T-helper 1 cell treated with Interleukin-12 subunit alpha and Interleukin-12 subunit beta and Interleukin-4 antibody, amounts not matched to agents 30 μg/mL and 1 μg/mL, for 36 hours (primary cell): ENCODE measurements at regions not wholly inside any gene's neighbourhood (a gene's known extent, or its start where the extent isn't known, plus 50 kb on each side); places are given as distances from the start of the nearest gene placed in this dataset.

Experiments used
- H3K27ac Mint-ChIP-seq: one replicate; pipeline ENCODE4 v1.8.0; 2021; ENCODE audit warnings: mild to moderate bottlenecking, mixed read lengths
- H3K27me3 Mint-ChIP-seq: one replicate; pipeline ENCODE4 v1.8.0; 2021; ENCODE audit warnings: low read depth, mixed read lengths
- H3K36me3 Mint-ChIP-seq: one replicate; pipeline ENCODE4 v1.8.0; 2021; ENCODE audit warnings: low read depth, mixed read lengths
- H3K4me1 Mint-ChIP-seq: one replicate; pipeline ENCODE4 v1.8.0; 2021; ENCODE audit warnings: low read depth, mixed read lengths
- H3K4me3 Mint-ChIP-seq: one replicate; pipeline ENCODE4 v1.8.0; 2021; ENCODE audit warnings: mild to moderate bottlenecking, moderate library complexity, mixed read lengths
- H3K9me3 Mint-ChIP-seq: one replicate; pipeline ENCODE4 v1.8.0; 2021; ENCODE audit warnings: mixed read lengths

- Mint-ChIP-seq H3K9me3 (no peaks in the 10 kb centered on the region), H3K4me3 (no peak overlapping the region), H3K27ac (no peak overlapping the region), H3K4me1 (no peaks in the 10 kb centered on the region), H3K36me3 (no peaks in the 10 kb centered on the region), H3K27me3 (no peaks in the 10 kb centered on the region)
Observed at GRCh38 chr4:177855507-177856197, 413.4 kb upstream of the AGA start.

- no peak overlapping the region for H3K27ac Mint-ChIP-seq
- no peaks in the 10 kb centered on the region for H3K9me3 Mint-ChIP-seq
- no peaks in the 10 kb centered on the region for H3K4me1 Mint-ChIP-seq
- H3K27me3 Mint-ChIP-seq = no peaks in the 10 kb centered on the region
- H3K4me3 Mint-ChIP-seq = no peak overlapping the region
- H3K36me3 Mint-ChIP-seq = no peaks in the 10 kb centered on the region
Observed at GRCh38 chr4:177860171-177860570, 417.9 kb upstream of the AGA start.

GRCh38 chr4:177861551-177862094 is 419.4 kb upstream of the AGA start:
- H3K9me3 Mint-ChIP-seq = no peaks in the 10 kb centered on the region
- no peaks in the 10 kb centered on the region for H3K27me3 Mint-ChIP-seq
- no peaks in the 10 kb centered on the region for H3K36me3 Mint-ChIP-seq
- H3K27ac Mint-ChIP-seq = no peak overlapping the region
- no peaks in the 10 kb centered on the region for H3K4me1 Mint-ChIP-seq
- no peak overlapping the region for H3K4me3 Mint-ChIP-seq

GRCh38 chr4:177862541-177863176 is 420.4 kb upstream of the AGA start:
- H3K4me1 Mint-ChIP-seq = no peaks in the 10 kb centered on the region
- no peak overlapping the region for H3K4me3 Mint-ChIP-seq
- no peaks in the 10 kb centered on the region for H3K36me3 Mint-ChIP-seq
- no peak overlapping the region for H3K27ac Mint-ChIP-seq
- no peaks in the 10 kb centered on the region for H3K27me3 Mint-ChIP-seq
- H3K9me3 Mint-ChIP-seq = no peaks in the 10 kb centered on the region

GRCh38 chr4:177879851-177880250 is 437.6 kb upstream of the AGA start:
- Mint-ChIP-seq H3K27ac (no peak overlapping the region), H3K4me1 (no peaks in the 10 kb centered on the region), H3K9me3 (no peaks in the 10 kb centered on the region), H3K36me3 (no peaks in the 10 kb centered on the region), H3K4me3 (no peak overlapping the region), H3K27me3 (no peaks in the 10 kb centered on the region)

GRCh38 chr4:177895136-177895535 is 452.9 kb upstream of the AGA start:
- no peaks in the 10 kb centered on the region for H3K4me1 Mint-ChIP-seq
- H3K27me3 Mint-ChIP-seq = no peaks in the 10 kb centered on the region
- no peak overlapping the region for H3K27ac Mint-ChIP-seq
- H3K9me3 Mint-ChIP-seq = no peaks in the 10 kb centered on the region
- no peak overlapping the region for H3K4me3 Mint-ChIP-seq
- no peaks in the 10 kb centered on the region for H3K36me3 Mint-ChIP-seq

- no peak overlapping the region for H3K4me3 Mint-ChIP-seq
- no peak overlapping the region for H3K27ac Mint-ChIP-seq
- H3K9me3 Mint-ChIP-seq = no peaks in the 10 kb centered on the region
- no peaks in the 10 kb centered on the region for H3K27me3 Mint-ChIP-seq
- no peaks in the 10 kb centered on the region for H3K4me1 Mint-ChIP-seq
- H3K36me3 Mint-ChIP-seq = no peaks in the 10 kb centered on the region
Observed at GRCh38 chr4:177901786-177902185, 459.5 kb upstream of the AGA start.

GRCh38 chr4:177902386-177902785 is 460.1 kb upstream of the AGA start:
- Mint-ChIP-seq H3K4me1 (no peaks in the 10 kb centered on the region), H3K9me3 (no peaks in the 10 kb centered on the region), H3K36me3 (no peaks in the 10 kb centered on the region), H3K4me3 (no peak overlapping the region), H3K27me3 (no peaks in the 10 kb centered on the region), H3K27ac (no peak overlapping the region)

GRCh38 chr4:177907736-177908424 is 465.6 kb upstream of the AGA start:
- Mint-ChIP-seq H3K27ac (no peak overlapping the region), H3K27me3 (no peaks in the 10 kb centered on the region), H3K36me3 (no peaks in the 10 kb centered on the region)

GRCh38 chr4:177921715-177922114 is 479.5 kb upstream of the AGA start:
- Mint-ChIP-seq H3K4me3 (no peak overlapping the region), H3K27ac (no peak overlapping the region), H3K36me3 (no peaks in the 10 kb centered on the region), H3K27me3 (no peaks in the 10 kb centered on the region), H3K9me3 (peaks cover 6% of the 10 kb centered on the region), H3K4me1 (no peaks in the 10 kb centered on the region)

More at GRCh38 chr4:177907736-177908424, 465.6 kb upstream of the AGA start:
- no peaks in the 10 kb centered on the region for H3K9me3 Mint-ChIP-seq
- H3K4me1 Mint-ChIP-seq = no peaks in the 10 kb centered on the region
- no peak overlapping the region for H3K4me3 Mint-ChIP-seq

GRCh38 chr4:177923888-177924287 is 481.7 kb upstream of the AGA start:
- Mint-ChIP-seq H3K27me3 (no peaks in the 10 kb centered on the region), H3K4me3 (no peak overlapping the region), H3K9me3 (peaks cover 8% of the 10 kb centered on the region), H3K27ac (no peak overlapping the region), H3K4me1 (no peaks in the 10 kb centered on the region), H3K36me3 (no peaks in the 10 kb centered on the region)

- no peak overlapping the region for H3K4me3 Mint-ChIP-seq
- H3K27ac Mint-ChIP-seq = no peak overlapping the region
- H3K27me3 Mint-ChIP-seq = no peaks in the 10 kb centered on the region
- no peaks in the 10 kb centered on the region for H3K4me1 Mint-ChIP-seq
- H3K36me3 Mint-ChIP-seq = no peaks in the 10 kb centered on the region
- H3K9me3 Mint-ChIP-seq = peaks cover 4% of the 10 kb centered on the region
Observed at GRCh38 chr4:177937041-177937440, 494.8 kb upstream of the AGA start.

- Mint-ChIP-seq H3K4me1 (no peaks in the 10 kb centered on the region), H3K4me3 (no peak overlapping the region), H3K9me3 (peaks cover 4% of the 10 kb centered on the region), H3K36me3 (no peaks in the 10 kb centered on the region), H3K27me3 (no peaks in the 10 kb centered on the region), H3K27ac (no peak overlapping the region)
Observed at GRCh38 chr4:177938226-177938625, 496.0 kb upstream of the AGA start.

- H3K4me1 Mint-ChIP-seq = no peaks in the 10 kb centered on the region
- no peaks in the 10 kb centered on the region for H3K9me3 Mint-ChIP-seq
- no peak overlapping the region for H3K27ac Mint-ChIP-seq
- H3K27me3 Mint-ChIP-seq = no peaks in the 10 kb centered on the region
- no peak overlapping the region for H3K4me3 Mint-ChIP-seq
- no peaks in the 10 kb centered on the region for H3K36me3 Mint-ChIP-seq
Observed at GRCh38 chr4:177945268-177945667, 503.0 kb upstream of the AGA start.

GRCh38 chr4:177947607-177948006 is 505.4 kb upstream of the AGA start:
- H3K36me3 Mint-ChIP-seq = no peaks in the 10 kb centered on the region
- H3K27me3 Mint-ChIP-seq = no peaks in the 10 kb centered on the region
- no peaks in the 10 kb centered on the region for H3K9me3 Mint-ChIP-seq
- H3K4me3 Mint-ChIP-seq = no peak overlapping the region
- no peaks in the 10 kb centered on the region for H3K4me1 Mint-ChIP-seq
- H3K27ac Mint-ChIP-seq = no peak overlapping the region
